Fibroblast of pulmonary artery (primary cell): ENCODE measurements at regions not wholly inside any gene's neighbourhood (a gene's known extent, or its start where the extent isn't known, plus 50 kb on each side); places are given as distances from the start of the nearest gene placed in this dataset.
A peak's percentile ranks its signal among the peaks of the same experiment; 100 is the strongest.

Experiments used
- DNase-seq: peaks from one replicate; pipeline ENCODE4 v3.0.0-alpha.2; 2010; ENCODE audit warnings: low read depth
- H3K4me3 ChIP-seq: replicated peaks from 2 replicates; pipeline ENCODE4 v1.5.1; 2011; ENCODE audit warnings: low read depth, mild to moderate bottlenecking, control low read depth, low read length, moderate library complexity
- TF ChIP-seq, protein P1 (sequence below): IDR thresholded peaks from 2 replicates; pipeline ENCODE4 v1.5.1; 2011; ENCODE audit warnings: mild to moderate bottlenecking, control low read depth, low read length, inconsistent platforms; ENCODE audit errors: missing control alignments

DNA sequence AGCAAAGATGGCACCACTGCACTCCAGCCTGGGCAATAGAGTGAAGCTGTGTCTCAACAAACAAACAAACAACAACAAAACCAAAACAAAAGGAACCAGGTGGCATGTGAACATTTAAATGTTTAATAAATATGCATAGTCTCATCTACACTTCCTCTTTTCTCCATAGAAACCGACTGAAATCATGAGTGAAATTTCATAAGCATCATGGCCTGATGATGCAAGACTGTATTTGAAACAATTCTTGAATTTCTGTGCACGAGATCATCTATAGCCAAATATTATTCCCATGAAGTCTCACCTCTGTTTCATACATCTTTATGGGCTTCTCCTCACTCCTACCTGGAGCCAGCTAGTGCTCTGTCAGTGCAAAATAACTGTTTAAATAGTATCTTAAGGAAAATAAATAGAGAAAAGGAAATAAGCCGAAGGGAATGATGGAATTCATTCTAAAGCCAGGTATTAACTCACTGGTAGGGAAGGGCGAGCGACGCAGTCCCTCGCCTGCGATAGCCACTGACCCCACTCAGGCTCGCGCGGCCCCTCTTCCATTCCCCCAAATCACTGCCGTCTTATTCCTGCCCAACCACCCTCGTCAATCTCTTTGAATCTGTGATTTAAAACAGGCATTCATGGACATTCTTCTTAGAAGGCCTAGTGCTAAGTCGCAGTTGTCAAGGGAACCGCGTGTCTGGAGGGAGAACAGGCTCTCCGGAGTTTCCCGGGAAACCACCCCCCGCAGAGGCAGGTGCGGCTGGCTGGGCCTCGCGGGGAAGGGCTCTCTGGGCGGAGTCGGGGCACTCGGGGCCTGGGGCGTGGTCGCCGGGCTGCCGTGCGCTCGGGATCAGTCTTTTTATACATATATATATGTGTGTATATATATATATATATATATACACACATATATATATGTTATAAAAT, 52.4 kb upstream of the TRIM2 start:
- no peak overlapping the region for H3K4me3 ChIP-seq
- DNase-seq = peak; percentile 42
- TF ChIP-seq, protein P1, sequence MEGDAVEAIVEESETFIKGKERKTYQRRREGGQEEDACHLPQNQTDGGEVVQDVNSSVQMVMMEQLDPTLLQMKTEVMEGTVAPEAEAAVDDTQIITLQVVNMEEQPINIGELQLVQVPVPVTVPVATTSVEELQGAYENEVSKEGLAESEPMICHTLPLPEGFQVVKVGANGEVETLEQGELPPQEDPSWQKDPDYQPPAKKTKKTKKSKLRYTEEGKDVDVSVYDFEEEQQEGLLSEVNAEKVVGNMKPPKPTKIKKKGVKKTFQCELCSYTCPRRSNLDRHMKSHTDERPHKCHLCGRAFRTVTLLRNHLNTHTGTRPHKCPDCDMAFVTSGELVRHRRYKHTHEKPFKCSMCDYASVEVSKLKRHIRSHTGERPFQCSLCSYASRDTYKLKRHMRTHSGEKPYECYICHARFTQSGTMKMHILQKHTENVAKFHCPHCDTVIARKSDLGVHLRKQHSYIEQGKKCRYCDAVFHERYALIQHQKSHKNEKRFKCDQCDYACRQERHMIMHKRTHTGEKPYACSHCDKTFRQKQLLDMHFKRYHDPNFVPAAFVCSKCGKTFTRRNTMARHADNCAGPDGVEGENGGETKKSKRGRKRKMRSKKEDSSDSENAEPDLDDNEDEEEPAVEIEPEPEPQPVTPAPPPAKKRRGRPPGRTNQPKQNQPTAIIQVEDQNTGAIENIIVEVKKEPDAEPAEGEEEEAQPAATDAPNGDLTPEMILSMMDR = no peak

DNA sequence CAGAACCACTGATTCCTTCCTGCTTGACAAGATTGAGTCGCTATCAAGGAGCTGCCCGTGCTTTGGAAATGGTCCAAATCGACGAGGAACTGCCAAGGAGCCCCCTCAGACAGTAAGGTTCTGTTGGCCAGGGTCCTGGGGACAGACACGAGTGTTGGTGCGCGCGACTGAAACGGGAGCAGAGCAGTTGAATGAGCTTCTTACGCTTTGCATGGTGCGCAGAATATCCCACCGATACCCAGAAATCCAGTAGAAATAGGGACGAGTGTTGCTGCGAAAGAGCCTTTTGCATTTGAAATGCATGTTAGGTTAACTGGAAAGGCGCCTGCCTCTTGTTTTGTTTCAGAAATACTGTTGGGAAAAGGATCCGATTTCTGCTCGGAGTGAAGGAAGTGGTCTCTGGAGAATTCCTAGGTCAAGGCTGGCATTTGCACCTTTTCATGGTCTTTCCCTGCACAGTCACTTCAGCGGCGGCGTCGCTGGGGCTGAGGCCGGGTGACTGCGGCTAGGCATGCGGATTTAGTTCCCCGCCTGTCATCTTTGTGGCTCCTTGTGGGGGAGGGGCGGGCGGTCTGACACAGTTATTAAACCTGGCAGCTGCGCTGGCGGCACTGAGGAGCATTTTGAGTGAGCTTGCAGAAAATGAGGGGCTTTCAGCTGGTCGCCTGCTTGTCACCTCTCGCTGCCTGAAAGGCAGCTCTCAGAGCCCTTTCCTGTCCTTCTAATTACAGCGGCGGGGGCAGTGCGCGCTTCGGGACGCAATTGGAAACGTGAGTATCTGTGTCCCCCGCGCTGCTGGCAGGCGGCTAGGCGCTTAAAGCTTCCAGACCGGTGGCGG, 51.5 kb upstream of the TRIM2 start:
- H3K4me3 ChIP-seq = peak overlapping the region; percentile 57
- TF ChIP-seq, protein P1 = no peak
- no peak for DNase-seq

DNA sequence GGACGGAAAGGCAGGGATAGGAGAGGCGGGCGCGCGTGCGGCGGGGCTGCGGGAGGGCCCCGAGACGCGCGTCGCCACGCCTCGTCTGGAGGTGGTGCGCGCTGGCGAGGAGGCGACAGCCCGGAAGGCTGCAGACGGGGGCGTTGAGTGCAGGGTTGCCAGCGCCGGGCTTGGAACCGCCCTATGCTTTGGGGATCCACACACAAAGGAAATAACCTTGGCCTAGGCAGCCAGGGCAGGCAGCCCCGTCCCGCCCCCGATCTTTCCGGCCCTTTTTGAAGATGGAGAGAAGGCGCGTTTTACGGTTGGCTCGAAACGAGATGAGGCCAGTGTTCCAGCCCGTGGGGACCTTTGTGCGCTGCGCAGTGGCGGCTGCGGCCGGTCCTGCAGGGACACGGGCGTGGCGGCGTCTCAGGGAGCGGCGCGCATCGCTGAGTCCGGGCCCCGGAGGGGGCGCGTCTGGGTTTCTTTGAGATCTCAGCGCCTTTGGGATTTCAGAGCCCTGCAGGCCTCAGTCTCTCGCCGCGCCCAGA, 50.8 kb upstream of the TRIM2 start:
- TF ChIP-seq, protein P1 = no peak
- peak overlapping the region; percentile 57 for H3K4me3 ChIP-seq
- no peak for DNase-seq

DNA sequence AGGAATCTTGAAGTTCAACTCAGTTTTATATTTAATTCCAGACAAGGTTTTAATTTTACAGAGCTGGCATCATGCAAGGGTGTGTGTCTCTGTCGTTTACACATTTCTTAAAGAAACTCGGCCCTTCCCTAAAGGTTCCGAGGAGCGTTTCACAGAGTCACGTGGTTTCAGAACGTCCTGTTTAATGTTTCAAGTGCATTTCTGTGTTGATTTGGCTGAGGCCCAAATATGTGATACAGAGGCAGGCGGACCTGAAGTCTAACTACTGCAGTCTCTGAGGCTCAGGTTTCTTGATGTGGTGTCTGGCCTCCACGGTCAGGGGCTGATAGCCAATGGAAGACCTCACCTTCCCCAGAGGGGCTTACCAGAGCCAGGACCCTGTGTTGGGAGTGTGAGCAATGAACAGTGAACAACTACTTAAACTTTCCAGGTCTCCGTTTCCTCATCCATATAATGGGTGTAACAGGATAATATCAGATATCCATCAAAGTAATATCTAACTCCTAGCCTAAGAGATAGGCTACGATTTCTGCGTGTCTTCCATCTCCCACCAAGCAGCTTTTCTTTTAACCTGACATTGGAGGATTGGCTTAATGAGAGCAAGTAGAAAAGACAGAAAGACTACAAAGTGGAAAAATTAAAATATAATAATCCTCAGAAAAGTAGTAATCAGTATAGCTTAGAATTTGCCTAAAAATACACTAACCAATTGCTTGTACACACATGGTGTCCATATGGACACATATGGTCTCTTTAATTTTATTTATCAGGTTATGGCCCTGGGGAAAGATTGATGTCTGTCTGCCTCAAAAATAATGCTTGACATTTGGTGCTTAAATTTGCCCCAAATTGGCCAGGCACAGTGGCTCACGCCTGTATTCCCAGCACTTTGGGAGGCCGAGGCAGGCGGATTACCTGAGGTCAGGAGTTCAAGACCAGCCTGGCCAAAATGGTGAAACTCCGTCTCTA, 50.0 kb upstream of the TRIM2 start:
- peak; percentile 59 for DNase-seq
- peak overlapping the region; percentile 57 for H3K4me3 ChIP-seq
- TF ChIP-seq, protein P1 = no peak
